HG03159 (cell line): ENCODE measurements at regions not wholly inside any gene's neighbourhood (a gene's known extent, or its start where the extent isn't known, plus 50 kb on each side); places are given as distances from the start of the nearest gene placed in this dataset.
"Not testable (repeated sequence)": the region's sequence is repeated elsewhere in the genome, so short reads cannot be mapped to it uniquely, and the experiment has no call there.

Source experiments
- ATAC-seq: cut with Tn5 transposase; IDR thresholded peaks from one replicate; pipeline ENCODE4 v1.9.1; 2021; ENCODE audit warnings: mild to moderate bottlenecking, moderate library complexity; ENCODE audit not compliant: unreplicated experiment

DNA sequence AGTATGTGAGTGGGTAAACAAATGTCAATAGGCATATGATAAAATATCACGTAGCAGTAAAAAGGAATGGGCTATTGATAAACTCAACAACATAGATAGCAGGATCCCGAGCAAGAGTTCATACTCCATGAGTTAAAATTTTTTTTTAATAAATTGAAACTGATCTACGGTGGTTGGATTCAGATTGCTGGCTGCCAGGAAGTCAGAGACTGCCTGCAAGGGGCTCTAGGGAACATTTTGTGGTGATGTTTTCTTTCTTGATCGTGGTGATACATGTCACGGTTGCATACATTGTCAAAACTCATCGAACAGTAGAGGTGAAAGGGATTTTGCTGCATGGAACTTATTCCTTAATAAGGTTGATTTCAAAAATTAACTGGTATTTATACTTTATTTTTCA lies 62.6 kb upstream of the WNT7B start:
- no peak for ATAC-seq

DNA sequence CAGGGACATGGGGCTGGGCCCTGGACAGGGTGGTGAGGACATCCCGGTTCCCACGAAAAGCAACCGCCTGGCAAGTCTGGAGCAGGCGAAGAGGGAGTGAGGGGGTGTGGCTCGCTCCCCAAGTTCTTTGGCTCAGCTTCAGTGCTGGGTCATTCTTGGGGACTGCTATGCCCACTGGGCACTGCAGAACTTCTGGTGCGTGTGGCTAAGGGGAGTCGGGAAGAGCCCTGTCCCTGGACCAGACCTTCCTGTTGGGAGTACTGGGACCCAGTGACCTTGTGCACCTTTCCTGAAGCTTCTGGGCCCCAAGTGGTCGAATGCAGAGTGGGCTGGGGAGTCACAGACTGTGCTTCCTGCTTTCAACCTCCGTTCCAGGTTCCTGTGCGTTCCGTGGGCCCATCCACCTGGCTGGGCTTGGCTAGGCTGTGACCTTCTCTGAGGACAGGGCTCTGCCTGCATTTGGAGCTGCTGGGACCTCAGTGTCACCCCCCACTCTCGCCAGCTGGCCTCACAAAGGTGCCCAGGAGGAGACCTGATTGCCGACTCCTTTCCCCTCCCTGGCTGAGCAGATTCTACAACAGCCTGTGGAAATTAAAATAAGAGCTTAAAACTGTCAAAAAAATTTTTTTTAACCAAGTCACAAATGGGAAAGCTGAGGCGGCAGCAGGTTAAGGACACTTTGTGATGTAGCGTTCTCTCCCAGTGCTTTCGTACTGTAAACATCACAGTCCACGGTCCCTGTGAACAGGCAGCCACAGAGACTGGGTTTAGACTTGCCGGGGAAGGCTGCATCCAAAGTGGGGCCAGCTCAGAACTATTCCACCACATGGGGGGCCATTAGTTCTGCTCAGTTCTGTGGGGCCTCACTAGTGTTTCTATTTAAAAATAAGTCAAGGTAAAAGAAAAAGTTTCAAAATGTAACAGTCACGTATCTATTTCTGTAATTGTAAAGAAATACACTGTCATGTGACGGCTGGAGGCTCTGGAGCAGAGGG lies 63.8 kb upstream of the WNT7B start:
- ATAC-seq = no peak

DNA sequence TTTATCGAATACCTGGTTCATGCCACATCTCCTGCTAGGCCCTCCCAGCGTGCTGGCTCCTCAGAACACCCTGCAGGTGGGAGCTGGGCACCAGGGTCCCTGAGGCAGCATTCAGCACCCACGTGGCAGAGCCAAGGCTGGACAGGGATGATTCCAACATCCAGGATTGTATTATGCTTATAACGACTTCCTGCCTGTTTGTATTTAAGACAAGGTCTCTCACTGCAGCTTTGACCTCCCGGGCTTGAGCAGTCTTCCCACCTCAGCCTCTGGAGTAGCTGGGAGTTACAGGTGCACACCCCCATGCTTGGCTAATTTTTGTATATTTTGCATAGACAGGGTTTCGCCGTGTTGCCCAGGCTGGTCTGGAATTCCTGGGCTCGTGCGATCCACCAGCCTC lies 64.7 kb upstream of the WNT7B start:
- no peak for ATAC-seq

DNA sequence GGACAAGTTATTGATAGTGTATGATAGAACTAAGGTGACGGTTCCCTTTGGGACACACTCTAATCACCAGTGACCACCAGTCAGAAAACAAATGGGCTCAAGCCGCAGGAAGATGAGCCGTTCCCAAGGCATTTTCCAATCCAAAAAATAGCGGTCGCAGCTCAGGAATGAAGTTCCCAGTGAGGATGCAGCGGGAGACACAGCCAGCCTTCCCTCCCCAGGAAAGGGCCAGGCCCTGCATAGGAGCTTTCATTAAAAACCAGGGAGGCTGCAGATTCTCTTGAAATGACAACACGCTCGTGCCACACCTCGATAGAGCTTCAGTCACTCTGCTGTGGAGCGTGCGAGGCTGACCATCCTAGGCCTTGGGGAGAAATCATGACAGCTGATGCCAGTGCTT lies 65.8 kb upstream of the WNT7B start:
- ATAC-seq = no peak

DNA sequence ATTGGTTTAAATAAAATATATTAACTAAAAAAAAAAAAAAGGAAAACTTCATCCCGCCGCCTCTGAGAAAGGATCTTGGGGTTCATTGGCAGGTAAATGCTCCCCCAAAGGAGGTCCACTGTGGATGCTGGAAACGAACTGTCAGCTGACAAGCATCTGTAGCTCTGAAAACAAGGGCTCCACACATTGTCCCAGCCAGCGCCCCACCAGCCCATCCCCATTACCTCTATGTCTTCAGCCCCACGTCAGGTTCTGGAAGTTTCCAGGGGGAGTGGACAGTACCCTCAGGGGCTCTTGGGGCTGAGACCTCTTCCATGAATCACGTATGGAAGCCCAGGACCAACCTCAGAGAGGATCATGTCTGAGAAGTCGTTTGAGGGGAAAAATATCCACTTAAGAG lies 66.4 kb upstream of the WNT7B start:
- no peak for ATAC-seq

DNA sequence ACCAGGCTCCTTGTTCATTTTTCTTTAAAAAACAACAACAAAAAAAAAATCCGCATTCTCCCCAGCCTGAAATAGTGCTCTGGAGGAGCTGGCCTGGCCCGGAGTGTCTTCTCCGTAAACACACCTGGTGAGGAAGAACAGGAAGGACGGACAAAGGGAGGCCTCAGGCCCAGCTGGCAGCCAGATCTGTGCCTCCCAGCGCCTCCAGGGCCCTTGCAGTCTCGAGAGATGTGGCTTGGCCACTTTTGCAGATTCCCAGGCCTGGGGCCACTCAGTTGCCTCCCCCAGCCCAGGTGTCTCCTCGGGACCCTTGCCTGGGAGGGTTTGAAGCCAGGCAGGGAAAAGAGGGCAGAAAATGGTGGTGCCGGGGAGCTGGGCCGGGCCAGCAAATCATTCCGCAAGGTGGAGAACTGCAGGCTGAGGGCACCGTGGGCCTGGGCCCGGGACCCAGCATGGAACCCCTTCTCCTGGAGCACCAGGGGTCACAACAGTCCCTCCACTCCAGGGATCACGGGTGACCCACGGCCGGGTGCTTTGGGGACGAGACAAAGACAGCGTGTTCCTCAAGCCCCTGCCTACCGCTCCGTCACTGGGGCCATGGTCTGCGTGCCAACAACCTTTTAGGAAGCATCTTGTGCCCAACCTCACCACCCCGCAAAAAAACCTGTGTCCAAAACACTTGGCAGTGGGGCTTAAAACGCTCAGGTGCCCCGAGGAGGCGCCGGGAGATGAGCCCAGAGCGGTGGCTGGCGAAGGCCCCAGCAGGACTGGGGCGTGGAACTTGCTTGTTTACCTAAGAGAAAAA lies 67.1 kb upstream of the WNT7B start:
- ATAC-seq = no peak

DNA sequence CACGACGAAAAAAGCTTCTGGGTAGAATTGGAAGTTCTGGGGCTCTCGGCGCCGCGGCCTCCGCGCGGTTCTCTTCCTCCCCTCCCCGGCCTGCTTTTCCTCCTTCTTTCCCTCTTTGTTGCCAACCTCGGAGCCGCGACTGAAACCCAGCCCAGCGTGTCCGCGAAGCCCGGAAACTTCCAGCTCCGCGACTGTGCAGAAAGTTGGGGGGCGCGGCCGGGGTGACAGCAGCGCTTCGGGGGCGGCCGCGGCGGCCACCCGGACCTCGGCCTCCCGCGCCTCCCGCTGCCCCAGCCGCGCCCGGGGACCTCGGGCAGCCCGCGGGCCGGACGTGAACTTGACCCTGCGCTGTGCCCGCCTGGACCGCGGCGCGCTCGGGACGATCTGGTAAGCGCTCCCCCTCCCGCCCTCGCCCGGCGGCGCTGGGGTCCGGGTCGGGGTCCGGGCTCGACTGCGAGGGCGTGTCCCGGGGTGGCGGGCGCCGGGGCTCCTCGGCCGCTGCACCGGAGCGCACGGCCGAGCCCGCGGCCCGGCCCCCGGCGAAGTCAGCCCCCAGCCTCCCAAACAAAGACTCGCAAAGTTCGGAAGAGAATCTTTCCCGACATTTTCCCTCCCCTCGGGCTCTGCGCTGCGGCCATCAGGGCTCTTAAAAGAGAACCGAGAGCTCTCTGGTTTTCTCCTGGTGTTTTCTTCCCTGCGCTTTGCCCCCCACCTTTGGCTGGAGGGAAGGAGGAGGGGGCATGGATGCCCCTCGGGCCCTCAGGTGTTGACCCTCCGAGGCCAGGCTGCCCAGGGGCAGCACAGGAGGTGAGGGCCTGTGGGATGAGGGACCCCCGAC lies 67.9 kb upstream of the WNT7B start:
- no peak for ATAC-seq

DNA sequence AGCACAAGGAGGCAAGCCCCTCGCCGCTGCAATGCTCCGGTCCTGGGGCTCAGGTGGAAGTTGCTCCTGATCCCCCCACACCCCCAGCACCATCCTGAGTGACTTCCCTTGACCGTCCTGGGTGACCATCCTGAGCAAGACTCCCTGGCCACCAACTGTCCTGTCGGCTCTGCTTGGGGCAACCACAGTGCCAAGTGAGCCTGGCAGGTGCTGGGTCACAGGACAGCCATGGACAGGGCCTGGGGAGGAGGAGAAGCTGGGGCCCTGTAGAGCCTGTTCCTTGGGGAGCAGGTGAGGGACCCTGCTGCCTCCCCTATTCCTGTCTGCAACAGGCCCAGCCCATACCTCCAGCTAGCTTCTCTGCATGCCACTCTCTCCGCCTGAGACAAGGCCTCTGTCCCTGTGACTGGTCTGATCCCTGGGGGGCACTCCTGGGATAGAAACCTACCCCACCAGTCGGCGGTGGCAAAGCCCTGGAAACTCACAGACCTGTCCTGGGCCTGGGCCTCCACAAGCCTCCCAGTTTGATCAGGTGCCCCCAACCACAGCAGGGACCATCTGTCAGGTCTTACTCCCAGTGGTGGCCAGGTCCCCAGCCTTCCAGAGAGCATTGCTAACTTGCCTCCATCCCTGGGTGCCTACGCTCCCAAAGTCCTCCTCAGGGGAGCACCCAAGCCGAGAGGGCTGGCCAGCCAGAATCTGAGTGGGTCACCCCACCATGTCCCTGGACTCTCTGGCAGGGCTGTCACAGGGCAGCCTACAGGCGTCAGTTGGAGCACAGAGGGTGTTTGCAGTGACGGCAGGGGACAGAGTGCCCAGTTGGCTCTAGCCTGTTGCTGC lies 68.7 kb upstream of the WNT7B start:
- ATAC-seq = no peak

DNA sequence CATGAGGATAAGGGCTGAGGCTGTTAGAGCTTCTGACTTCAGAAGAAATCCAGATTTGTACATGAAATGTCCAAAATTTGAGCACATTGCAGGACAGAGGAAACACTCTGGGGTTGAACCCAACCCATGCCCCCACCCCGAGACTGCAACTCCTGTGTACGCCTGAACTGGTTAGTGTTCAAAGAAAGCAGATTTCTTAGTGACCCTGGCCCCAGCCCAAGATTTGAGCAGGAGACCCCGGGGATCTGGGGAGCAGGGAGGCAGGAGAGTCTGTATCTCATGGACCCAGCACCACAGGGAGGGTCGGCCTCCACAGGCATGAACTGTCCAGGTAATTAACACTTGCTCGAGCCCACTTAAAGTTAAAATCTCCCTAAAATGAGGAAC lies 69.3 kb upstream of the WNT7B start:
- ATAC-seq = no peak

DNA sequence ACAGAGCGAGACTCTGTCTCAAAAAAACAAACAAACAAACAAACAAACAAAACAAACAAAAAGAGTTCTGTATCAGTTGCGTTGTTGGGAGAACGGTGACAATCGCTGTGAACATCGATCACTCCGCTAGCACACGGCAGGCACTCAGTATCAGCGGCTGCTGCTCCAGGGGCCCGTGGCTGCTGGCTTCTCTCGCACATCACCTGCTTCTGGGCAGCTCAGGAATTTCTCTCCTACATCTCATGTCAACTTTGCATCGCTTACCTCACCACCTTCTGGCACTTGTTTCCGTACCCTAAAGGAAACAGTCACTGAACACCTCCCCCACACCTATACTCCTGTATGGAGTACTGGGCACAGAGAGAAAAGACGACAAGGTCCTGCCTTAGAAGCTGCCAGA lies 70.3 kb upstream of the WNT7B start:
- ATAC-seq = no peak

DNA sequence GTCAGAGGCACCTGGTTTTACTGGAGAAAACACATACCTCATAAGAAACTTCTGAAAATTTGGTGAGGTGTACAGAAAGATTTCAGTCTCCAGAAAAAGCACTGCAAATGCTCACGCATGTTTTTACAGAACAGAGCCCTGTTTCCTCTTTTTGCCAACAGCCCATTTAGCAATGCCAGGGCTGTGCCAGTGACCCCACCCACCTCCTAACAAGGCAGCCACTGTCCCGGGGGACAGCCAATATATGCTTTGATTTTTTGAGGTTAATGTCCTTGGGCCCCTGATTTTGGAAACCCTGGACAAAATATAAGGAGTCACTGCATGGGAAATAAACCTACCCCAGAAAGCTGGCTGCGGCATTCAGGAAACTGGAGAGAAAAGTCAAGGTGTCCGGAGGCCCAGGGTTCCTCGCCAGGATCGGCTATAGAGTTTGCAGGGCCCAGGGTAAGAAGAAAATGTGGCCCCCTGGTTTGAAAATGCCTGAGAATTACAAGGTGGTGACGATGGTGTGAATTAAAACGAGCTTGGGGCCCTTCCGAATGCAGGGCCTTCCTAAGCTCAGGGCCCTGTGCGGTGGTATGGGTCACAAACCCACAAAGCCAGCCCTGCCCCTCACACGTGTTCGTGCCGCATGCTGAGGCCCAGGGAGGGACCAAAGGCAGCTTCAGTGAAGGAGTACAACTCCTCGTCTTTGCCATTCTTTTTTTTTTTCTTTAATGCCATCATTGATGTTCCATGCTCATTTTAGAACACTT lies 71.1 kb upstream of the WNT7B start:
- no peak for ATAC-seq

DNA sequence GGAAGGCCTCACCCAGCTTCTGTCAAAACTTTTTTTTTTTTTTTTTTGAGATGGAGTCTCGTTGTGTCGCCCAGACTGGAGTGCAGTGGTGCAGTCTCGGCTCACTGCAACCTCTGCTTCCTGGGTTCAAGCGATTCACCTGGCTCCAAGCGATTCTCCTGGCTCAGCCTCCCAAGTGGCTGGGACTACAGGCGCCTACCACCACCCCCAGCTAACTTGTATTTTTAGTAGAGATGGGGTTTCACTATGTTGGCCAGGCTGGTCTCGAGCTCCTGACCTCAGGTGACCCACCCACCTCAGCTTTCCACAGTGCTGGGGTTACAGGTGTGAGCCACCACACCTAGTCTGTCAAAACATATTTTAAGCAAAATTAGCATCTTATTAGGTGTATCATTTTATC lies 71.7 kb upstream of the WNT7B start:
- not testable (repeated sequence) for ATAC-seq

DNA sequence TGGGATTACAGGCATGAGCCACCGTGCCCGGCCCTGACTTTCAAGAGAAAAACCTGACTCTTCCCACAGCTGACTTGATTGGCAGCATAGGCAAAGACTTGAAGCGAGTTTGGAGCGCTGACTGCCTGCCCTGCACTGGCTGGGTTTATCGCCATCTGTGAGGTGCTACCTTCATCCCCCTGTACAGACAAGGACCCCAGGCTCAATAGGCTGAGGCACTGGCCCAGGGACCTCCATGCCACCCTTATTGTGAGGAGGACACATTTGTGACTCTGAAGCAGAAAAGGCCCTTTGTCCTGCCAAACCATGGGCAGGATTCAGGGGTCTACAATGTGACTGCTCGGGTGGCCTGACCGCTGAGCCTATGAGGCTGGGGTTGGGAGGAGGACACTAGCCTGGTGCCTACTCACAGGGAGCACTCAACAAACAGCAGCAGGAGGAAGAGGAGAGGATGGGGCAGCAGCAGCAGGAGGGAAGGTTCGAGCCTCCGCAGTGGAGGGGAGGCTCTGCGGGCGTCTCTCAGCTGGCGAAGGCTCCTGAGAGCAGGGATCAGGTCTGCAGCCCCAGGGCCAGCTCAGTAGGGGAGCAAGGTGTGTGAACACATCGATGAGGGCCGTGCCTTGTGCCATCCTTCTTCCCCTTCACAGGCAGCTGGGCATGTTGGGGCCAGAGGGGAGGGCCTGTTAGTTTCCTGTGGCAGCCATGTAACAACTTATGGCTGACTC lies 72.9 kb upstream of the WNT7B start:
- no peak for ATAC-seq

DNA sequence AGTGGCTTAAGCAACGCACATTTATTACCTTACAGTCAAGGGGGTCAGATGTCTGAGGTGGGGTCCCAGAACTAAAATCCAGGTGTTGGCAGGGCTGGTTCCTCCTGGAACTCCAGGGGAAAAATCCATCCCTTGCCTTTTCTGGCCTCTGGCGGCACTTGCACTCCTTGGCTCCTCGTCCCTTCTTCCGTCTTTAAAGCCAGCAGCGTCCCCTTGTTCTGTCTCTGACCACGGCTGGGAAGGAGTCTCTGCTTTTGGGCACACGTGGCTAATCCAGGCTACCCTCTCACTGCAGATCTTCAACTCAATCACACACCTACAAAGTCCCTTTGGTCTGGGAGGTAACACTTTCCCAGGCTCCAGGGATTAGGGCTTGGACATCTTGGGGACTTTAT lies 73.5 kb upstream of the WNT7B start:
- ATAC-seq = no peak

DNA sequence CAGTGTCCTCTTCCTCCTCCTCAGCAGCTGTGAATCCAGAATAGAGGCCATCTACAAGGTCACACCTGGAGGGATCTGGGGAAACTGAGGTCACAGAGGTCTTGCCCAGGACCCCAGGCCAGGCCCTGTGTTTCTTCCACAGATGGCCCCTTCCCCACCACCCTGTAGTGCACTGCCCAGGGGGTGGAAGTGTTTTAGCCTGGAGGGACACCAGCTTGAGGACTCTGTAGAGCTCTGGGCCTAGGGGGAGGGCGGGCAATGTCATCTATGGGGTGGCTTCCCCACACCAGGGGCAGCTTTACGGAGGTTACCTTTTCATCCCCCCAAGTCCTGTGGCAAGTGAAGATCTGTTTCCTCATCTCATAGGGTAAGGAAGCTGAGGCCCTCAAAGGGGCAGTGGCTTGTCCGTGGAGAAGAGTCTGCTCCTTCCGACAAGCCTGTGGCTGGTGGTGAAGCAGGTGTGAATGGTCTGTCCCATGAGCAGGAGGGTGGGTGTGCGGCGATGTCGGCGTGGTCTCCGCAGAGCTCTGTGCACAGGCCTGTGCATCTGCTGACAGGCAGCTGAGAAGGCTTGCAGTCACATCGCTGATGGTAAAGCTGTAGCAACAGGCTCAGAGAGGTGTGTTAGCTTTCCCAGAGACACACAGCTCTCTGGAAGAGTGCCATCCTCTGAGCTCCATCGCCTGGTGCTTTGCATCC lies 74.1 kb upstream of the WNT7B start:
- ATAC-seq = no peak

DNA sequence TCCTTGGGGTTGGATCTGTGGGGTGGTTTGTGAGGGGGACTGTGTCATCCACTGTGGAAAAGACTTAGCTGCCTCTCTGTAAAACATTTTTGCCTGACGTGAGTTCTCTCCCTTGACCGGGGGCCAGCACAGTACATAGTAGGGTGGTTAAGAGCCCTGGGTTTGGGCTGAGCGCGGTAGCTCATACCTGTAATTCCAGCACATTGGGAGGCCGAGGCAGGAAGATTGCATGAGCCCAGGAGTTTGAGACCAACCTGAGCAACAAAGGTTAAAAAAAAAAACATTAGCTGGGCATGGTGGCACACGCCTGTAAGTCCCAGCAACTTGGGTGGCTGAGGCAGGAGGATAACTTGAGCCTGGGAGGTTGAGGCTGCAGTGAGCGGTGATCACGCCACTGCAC lies 74.7 kb upstream of the WNT7B start:
- ATAC-seq = no peak

DNA sequence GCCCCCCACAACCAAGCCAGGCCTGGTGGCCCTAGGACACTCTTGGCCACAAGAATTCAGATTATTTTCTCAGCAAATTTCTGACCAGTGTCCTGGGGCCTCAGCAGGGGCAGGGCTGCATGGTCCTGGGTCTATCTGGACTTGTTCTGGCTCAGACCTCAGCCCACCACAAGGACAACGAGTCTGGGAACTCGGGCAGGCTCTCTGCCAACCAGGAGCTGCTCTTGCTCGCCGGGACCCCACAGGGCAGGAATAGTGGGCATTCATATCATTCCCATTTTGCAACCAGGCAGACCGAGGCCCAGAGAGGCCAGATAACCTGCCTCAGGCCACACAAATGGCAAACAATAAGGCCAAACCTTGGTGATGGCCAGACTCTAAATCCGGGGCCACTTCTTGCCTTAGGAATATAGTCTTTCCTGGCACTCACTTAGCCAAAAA lies 75.4 kb upstream of the WNT7B start:
- no peak for ATAC-seq
